Forelimb muscle (tissue), 1 donor: ENCODE measurements at regions not wholly inside any gene's neighbourhood (a gene's known extent, or its start where the extent isn't known, plus 50 kb on each side); places are given as distances from the start of the nearest gene placed in this dataset.

Source experiments
- DNase-seq: peaks from one replicate; pipeline ENCODE4 v3.0.0-alpha.2; 2013; ENCODE audit warnings: low read depth

- no peak for DNase-seq
Measured at GRCh38 chr3:159817571-159817970, 171.1 kb upstream of the IL12A start.

- DNase-seq: no peak
Measured at GRCh38 chr3:159818399-159818798, 170.2 kb upstream of the IL12A start.

- DNase-seq: no peak
Measured at GRCh38 chr3:159818997-159819500, 169.6 kb upstream of the IL12A start.

GRCh38 chr3:159819676-159820075 is 169.0 kb upstream of the IL12A start:
- no peak for DNase-seq

- DNase-seq: no peak
Measured at GRCh38 chr3:159821110-159821509, 167.5 kb upstream of the IL12A start.

GRCh38 chr3:159821736-159822135 is 166.9 kb upstream of the IL12A start:
- no peak for DNase-seq

- no peak for DNase-seq
Measured at GRCh38 chr3:159823780-159824179, 164.9 kb upstream of the IL12A start.

- DNase-seq: no peak
Measured at GRCh38 chr3:159824333-159824732, 164.3 kb upstream of the IL12A start.

GRCh38 chr3:159825216-159825854 is 163.3 kb upstream of the IL12A start:
- DNase-seq: no peak

GRCh38 chr3:159828542-159828943 is 160.1 kb upstream of the IL12A start:
- no peak for DNase-seq

GRCh38 chr3:159829056-159829455 is 159.6 kb upstream of the IL12A start:
- DNase-seq: no peak

- DNase-seq: no peak
Measured at GRCh38 chr3:159829539-159830227, 159.0 kb upstream of the IL12A start.

- no peak for DNase-seq
Measured at GRCh38 chr3:159830523-159831154, 158.0 kb upstream of the IL12A start.

GRCh38 chr3:159831466-159831865 is 157.2 kb upstream of the IL12A start:
- DNase-seq: no peak

- no peak for DNase-seq
Measured at GRCh38 chr3:159832024-159832423, 156.6 kb upstream of the IL12A start.

- no peak for DNase-seq
Measured at GRCh38 chr3:159835126-159835525, 153.5 kb upstream of the IL12A start.

GRCh38 chr3:159837725-159838124 is 150.9 kb upstream of the IL12A start:
- no peak for DNase-seq

- DNase-seq: no peak
Measured at GRCh38 chr3:159838938-159839337, 149.7 kb upstream of the IL12A start.

GRCh38 chr3:159839561-159840379 is 148.9 kb upstream of the IL12A start, which contains the start of gene SCHIP1:
Gene SCHIP1 (plus strand): TSS chr3:159839861.
- DNase-seq: no peak

- no peak for DNase-seq
Measured at GRCh38 chr3:159840703-159841299, 147.8 kb upstream of the IL12A start.

GRCh38 chr3:159841766-159842165 is 146.9 kb upstream of the IL12A start:
- no peak for DNase-seq
